Amygdala (tissue), 56 donors: ENCODE measurements at regions not wholly inside any gene's neighbourhood (a gene's known extent, or its start where the extent isn't known, plus 50 kb on each side); places are given as distances from the start of the nearest gene placed in this dataset.
"Not testable (repeated sequence)": the region's sequence is repeated elsewhere in the genome, so short reads cannot be mapped to it uniquely, and the experiment has no call there.

Experiments
- DNase-seq, 56 donors: peaks; one replicate each; lab custom pipeline; 2025; lab: John Stamatoyannopoulos, UW

- no peak for DNase-seq
These were observed 549.4 kb downstream of the LRRC70 start for GRCh38 chr5:63128018-63128417.

GRCh38 chr5:63127054-63127453 lies 548.4 kb downstream of the LRRC70 start:
- DNase-seq: no peak

- DNase-seq: no peak
These were observed 547.2 kb downstream of the LRRC70 start for GRCh38 chr5:63125862-63126261.

GRCh38 chr5:63125392-63125791 lies 546.8 kb downstream of the LRRC70 start:
- DNase-seq: no peak

- DNase-seq: no peak
These were observed 545.6 kb downstream of the LRRC70 start for GRCh38 chr5:63124266-63124665.

- DNase-seq: no peak
These were observed 542.9 kb downstream of the LRRC70 start for GRCh38 chr5:63121471-63121870.

GRCh38 chr5:63118221-63118620 lies 539.6 kb downstream of the LRRC70 start:
- no peak for DNase-seq

GRCh38 chr5:63111891-63112290 lies 533.3 kb downstream of the LRRC70 start:
- no peak for DNase-seq

- DNase-seq: no peak
These were observed 523.3 kb downstream of the LRRC70 start for GRCh38 chr5:63101870-63102269.

- no peak for DNase-seq
These were observed 518.7 kb downstream of the LRRC70 start for GRCh38 chr5:63097286-63097685.

GRCh38 chr5:63094730-63095129 lies 516.1 kb downstream of the LRRC70 start:
- peak in 1 of 56 donors; percentile 3 for DNase-seq

GRCh38 chr5:63089147-63089546 lies 510.5 kb downstream of the LRRC70 start:
- no peak for DNase-seq

- DNase-seq: no peak
These were observed 506.9 kb downstream of the LRRC70 start for GRCh38 chr5:63085561-63085960.

- DNase-seq: not testable (repeated sequence)
These were observed 505.1 kb downstream of the LRRC70 start for GRCh38 chr5:63083689-63084088.

- DNase-seq: no peak
These were observed 502.8 kb downstream of the LRRC70 start for GRCh38 chr5:63081402-63081801.

- DNase-seq: no peak
These were observed 491.4 kb downstream of the LRRC70 start for GRCh38 chr5:63070001-63070400.

GRCh38 chr5:63055421-63055820 lies 476.8 kb downstream of the LRRC70 start:
- no peak for DNase-seq

- DNase-seq: no peak
These were observed 474.5 kb downstream of the LRRC70 start for GRCh38 chr5:63053019-63053638.

GRCh38 chr5:63050916-63051315 lies 472.3 kb downstream of the LRRC70 start:
- DNase-seq: no peak

GRCh38 chr5:63049935-63050334 lies 471.3 kb downstream of the LRRC70 start:
- no peak for DNase-seq

- DNase-seq: no peak
These were observed 465.2 kb downstream of the LRRC70 start for GRCh38 chr5:63043792-63044191.

- no peak for DNase-seq
These were observed 453.7 kb downstream of the LRRC70 start for GRCh38 chr5:63032343-63032742.

- DNase-seq: no peak
These were observed 451.3 kb downstream of the LRRC70 start for GRCh38 chr5:63029891-63030290.
